H1 (cell line): ENCODE measurements at regions not wholly inside any gene's neighbourhood (a gene's known extent, or its start where the extent isn't known, plus 50 kb on each side); places are given as distances from the start of the nearest gene placed in this dataset.

Experiments
- RNF2 ChIP-seq: fragments of 200-900, 300-1000 bp; sonication (generic); IDR thresholded peaks from 2 replicates; pipeline ENCODE4 v1.7.1; 2016; ENCODE audit warnings: borderline replicate concordance, low read depth, mild to moderate bottlenecking, antibody characterized with exemption, low read length; ENCODE audit not compliant: poor library complexity, severe bottlenecking; ENCODE audit errors: missing control alignments

- TF ChIP-seq RNF2, result no peak
These were observed 222.4 kb upstream of the AMIGO2 start (continued) for GRCh38 chr12:47302111-47302671.
